LHCN-M2 (cell line): ENCODE measurements at regions not wholly inside any gene's neighbourhood (a gene's known extent, or its start where the extent isn't known, plus 50 kb on each side); places are given as distances from the start of the nearest gene placed in this dataset.

Experiments used
- DNase-seq: peaks from one replicate; pipeline ENCODE4 v3.0.0-alpha.2; 2012; ENCODE audit warnings: low read depth

- no peak for DNase-seq
Observed at GRCh38 chr1:232207073-232207866, 422.7 kb downstream of the SIPA1L2 start.

- DNase-seq: peak; percentile 36
Observed at GRCh38 chr1:232204269-232204668, 425.7 kb downstream of the SIPA1L2 start.

DNA sequence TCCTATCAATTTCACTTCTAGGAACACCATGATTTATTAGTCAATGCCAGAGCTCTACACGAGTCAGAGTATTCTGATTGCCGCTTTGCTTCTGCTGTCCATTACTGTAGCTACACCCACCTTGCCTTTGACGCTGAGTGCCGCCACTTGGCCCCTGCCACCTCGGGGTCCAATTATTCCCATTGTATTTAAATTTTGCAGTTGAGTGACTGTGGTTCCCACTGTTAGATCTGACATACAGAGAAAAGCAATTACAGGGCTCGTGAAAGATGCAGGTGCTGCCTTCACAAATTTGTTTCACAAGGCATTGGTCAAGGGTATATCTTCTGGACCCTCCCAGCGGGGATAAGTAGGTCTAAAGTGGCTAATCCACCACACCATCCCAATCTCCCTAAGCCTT, 428.9 kb downstream of the SIPA1L2 start:
- DNase-seq: no peak

- no peak for DNase-seq
Observed at GRCh38 chr1:232196042-232196441, 433.9 kb downstream of the SIPA1L2 start.

DNA sequence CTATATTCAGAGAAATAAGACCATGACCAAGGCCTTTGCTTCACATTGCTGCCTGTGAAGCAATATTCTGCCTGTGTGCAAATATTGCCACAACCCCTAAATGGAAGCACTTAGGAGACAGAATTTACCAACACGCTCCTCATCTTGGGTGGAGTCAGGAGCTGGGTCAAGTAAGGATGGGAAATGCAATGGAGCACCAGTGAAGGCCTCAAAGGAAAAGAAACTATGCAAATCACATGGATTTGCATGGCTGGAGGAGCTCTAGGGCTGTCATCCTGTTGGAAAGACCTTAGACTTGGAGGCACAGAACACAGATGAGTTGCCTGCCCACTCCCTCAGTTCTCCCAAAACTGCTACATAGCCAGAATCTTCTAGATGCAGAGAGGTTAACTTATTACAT, 435.5 kb downstream of the SIPA1L2 start:
- no peak for DNase-seq

DNA sequence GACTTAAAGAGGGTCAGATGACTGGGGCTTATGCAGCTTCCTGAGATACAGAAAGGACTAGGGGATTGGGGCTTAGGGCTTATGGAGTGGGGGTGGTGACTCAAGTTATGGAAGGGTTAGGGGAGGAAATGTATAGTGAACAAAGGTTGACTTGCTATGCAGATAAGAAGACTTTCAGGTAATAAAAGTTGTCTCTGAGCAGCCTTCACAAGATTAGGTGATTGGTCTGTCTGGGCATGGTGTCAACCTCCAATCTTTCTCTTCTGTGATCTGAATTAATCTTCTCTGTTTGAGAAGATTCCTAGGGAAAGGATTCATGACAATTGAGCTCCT, 436.5 kb downstream of the SIPA1L2 start:
- DNase-seq: no peak

DNA sequence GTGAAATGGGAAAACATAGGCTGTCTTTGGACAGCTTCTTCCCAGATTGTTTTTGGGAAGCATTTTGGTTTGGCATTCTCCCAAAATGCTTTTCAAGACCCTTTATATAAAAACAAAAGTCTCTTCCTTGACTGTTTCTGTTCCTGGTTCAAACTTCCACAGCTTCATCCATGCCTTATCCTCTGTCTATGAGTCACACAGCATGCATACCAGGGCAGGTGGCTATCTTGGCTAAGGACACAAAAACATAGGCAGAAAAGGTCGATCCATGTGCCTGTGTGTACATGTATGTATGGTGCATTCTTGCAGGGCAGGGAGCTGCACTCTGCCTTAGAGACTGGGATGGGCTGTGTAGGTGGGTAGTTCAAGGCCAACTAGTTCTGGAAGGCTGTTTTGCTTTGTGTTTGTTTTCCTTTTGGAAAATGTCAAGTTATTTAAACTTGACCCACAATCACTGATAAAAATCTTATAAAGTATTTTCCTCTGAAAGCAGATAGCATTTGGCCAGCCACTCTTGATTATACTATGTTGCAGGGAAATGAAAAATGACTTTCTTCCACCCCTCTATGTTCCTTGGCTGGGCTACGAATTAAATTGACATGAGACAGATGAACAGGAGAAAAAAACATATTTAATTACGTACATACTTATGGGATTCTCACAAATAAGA, 437.0 kb downstream of the SIPA1L2 start:
- peak; percentile 11 for DNase-seq

DNA sequence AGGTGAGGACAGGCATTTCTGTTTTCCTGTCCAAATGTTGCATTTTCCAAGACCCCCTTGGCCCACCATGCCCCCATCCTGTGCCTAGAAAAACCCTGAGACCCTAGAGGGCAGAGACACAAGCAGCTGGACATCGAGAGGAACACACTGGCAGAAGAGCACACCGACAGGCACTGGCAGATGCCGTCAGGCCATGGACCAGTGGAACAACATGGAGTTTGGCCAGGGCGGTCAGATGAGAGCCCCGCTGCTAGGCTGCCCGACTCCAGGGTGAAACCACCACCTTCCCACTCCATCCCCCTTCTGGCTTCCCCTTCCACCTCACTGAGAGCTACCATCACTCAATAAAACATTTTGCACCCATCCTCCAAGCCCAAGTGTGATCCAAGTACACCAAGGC, 438.4 kb downstream of the SIPA1L2 start:
- no peak for DNase-seq

DNA sequence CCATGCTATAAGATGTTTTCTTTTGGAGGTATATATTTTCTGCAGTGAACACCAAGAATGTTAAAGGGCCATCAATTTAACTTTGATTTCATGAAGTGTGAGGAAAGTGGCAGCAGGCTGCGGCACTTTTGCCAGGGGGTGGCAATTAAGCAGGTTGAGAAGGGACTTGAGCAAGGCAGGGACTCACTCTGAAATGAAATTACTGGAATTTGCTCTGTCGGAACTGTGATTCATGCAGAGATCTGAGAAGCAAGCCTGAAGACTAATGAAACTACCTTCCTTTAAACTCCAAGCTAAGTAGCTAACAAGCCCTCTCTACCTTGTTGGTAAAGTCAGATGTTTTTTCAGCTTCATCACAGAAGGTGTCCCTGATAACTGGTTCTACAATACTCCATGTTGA, 441.6 kb downstream of the SIPA1L2 start:
- no peak for DNase-seq

GRCh38 chr1:232186931-232187330, 443.0 kb downstream of the SIPA1L2 start:
- peak; percentile 11 for DNase-seq

- no peak for DNase-seq
Observed at GRCh38 chr1:232184561-232185530, 445.1 kb downstream of the SIPA1L2 start.

GRCh38 chr1:232183802-232184201, 446.1 kb downstream of the SIPA1L2 start:
- no peak for DNase-seq

DNA sequence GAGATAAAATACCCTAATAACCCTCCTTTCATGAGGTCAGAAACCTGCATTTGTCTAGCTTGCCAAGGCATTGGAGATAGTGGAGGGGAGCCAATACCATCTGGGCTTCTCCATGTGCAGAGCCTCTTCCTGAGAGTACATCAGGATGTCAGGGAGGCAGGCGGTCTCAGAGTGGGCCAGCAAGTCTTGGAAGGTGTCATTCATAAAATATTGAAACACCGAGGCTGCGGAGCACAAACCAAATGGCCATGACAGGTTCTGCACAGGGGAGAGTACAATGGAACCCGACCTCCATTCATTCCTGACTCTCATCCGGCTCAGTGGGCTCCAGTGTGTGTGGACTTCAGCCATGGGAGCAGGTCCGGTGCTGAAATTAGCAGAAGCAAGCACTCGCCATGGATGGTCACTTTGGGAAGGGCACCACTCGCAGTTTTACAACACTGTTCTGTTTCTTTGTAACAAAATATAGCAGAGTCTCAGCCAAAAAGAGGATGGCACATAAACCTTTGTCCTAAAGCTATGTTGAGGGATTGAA, 446.6 kb downstream of the SIPA1L2 start:
- DNase-seq: no peak

- no peak for DNase-seq
Observed at GRCh38 chr1:232182236-232182635, 447.7 kb downstream of the SIPA1L2 start.

- no peak for DNase-seq
Observed at GRCh38 chr1:232180779-232181136, 449.2 kb downstream of the SIPA1L2 start.

DNA sequence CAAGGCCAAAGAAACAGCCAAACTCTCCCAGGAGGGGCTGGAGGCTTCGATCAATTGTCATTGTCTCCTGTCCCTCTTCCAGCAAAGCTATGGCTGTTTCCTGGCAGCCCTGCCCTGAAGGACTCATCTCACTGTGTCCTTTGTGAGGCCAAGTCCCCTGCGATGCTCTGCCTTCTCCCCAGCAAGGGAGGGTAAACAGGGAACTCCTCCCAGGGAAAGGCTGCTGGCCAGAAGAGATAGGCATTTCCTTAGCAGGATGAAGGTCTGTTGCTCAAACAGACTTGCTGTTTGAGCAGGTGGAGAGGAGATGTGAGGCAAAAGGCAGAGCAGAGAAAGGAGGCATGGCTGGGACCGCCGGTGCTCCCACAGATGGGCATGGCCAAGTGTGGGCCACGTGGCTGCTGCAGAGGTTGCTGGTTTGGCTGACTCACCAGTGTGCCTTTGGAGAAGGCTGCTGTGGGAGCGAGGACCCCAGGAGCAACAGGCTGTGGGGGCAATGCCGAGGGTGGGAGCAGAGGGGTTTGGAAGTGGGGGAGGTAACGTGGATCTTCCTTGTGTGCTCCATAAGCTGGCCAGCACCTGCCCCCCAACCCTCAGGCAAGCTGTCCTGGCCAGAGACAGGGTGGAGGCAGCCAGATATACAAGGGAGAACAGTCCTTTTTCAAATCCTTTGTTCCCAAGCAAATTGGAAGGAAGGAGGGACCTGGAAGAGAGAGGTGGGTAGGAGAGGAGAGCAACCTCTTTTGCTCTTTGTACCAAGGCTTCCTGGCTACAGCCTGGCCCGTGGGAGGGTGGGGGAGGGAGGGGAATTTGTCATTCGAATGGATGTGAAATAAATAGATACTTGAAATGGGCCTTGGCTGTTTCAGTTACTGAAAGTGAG, 449.8 kb downstream of the SIPA1L2 start:
- no peak for DNase-seq

- no peak for DNase-seq
Observed at GRCh38 chr1:232178191-232178590, 451.7 kb downstream of the SIPA1L2 start.

DNA sequence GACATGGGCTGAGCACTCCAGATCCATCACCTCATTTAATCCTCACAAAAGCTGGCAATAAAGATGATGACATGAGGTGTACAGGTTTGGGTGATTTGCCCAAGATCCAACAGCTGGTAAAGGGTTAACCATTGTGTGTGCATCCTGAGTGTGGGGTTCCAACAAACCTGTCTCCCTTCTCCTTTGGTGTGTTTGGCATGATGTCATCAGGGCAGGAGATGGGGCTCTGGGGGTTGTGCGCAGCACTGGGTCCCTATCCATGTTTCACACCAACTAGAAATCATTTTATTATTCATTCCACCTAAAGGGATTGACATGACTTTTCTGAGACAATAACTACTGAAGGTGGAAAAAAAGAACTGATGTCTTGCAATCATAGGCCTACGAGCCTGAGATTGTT, 452.5 kb downstream of the SIPA1L2 start:
- DNase-seq: no peak

DNA sequence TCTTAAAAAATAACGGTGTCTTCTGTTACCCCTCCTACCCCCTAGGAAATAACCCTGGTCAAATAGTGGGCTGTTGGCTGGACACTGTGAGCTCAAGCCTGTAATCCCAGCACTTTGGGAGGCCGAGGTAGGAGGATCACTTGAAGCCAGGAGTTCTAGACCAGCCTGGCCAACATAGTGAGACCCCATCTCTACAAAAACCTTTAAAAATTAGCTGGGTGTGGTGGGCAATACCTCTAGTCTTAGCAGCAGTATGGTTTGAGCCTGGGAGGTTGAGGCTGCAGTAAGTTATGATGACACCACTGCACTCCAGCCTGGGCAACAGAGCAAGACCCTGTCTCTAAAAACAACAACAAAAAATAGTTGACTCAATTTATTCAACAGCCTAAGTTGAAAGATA, 453.7 kb downstream of the SIPA1L2 start:
- no peak for DNase-seq

DNA sequence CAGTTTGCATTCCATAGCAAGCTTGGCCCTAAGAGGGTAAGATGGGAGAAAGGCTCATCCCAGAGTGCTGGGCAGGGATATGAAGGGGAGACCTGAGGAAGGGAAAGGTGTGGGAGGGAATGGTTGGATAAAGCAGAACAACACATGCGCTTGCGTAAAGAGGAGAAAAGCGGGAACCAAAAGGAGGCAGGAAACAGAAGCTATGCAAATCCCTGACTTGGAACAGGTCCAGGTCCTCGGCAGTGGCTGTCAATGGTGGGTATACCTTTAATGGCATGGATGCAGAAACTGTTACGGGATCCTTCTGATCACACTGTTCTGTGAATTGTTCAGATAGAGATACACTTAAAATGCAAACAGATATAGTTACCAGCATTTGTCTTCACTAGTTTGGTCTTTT, 455.6 kb downstream of the SIPA1L2 start:
- no peak for DNase-seq

- no peak for DNase-seq
Observed at GRCh38 chr1:232172563-232172962, 457.4 kb downstream of the SIPA1L2 start.
